Breast epithelium (tissue), 4 donors: ENCODE measurements at regions not wholly inside any gene's neighbourhood (a gene's known extent, or its start where the extent isn't known, plus 50 kb on each side); places are given as distances from the start of the nearest gene placed in this dataset.

Experiments
- DNase-seq, 2 donors: peaks; one replicate each; pipeline ENCODE4 v3.0.0-alpha.2; 2019; ENCODE audit warnings: low spot score in 2 of 2
- H3K27ac ChIP-seq, 2 donors: fragments of 200-600 bp; sonication (generic) in 1 of 2; one replicate each; pipeline ENCODE4 v1.5.1; 2016 to 2019; ENCODE audit warnings: mild to moderate bottlenecking in 1 of 2
- H3K27me3 ChIP-seq, 2 donors: fragments of 200-600 bp; sonication (generic) in 1 of 2; one replicate each; pipeline versions ENCODE4 v1.5.1 to v1.6.0; 2017 to 2019; ENCODE audit warnings: control low read depth in 1 of 2, mild to moderate bottlenecking in 1 of 2
- H3K36me3 ChIP-seq: fragments of 200-600 bp; one replicate; pipeline ENCODE4 v1.5.1; 2019
- H3K4me1 ChIP-seq, 2 donors: fragments of 200-600 bp; sonication (generic); one replicate each; pipeline ENCODE4 v1.5.1; 2016 to 2019; ENCODE audit warnings: control low read depth in 1 of 2
- H3K4me3 ChIP-seq, 3 donors: fragments of 200-600 bp; sonication (generic); 1 replicate in 2 of 3; 2 replicates in 1 of 3; pipeline ENCODE4 v1.5.1; 2016 to 2019; ENCODE audit warnings: mild to moderate bottlenecking in 3 of 3, moderate library complexity in 2 of 3
- H3K9me3 ChIP-seq, 2 donors: fragments of 200-600 bp; sonication (generic) in 1 of 2; one replicate each; pipeline ENCODE4 v1.5.1; 2016 to 2019; ENCODE audit warnings: control low read depth in 1 of 2
- POLR2A ChIP-seq: fragments of 450-650 bp; IDR thresholded peaks from one replicate; pipeline ENCODE4 v1.6.1; 2016; ENCODE audit warnings: antibody characterized with exemption, mild to moderate bottlenecking, moderate library complexity
- POLR2AphosphoS5 ChIP-seq, 3 donors: sonication (generic); formaldehyde crosslinking; IDR thresholded peaks; one replicate each; pipeline ENCODE4 v1.6.1; 2017; ENCODE audit warnings: antibody characterized with exemption in 3 of 3
- intact Hi-C: fragments of 100-400 bp; cut with DNase I; formaldehyde crosslinking; loops from one replicate; pipeline ENCODE4 v1.15.1; 2023; ENCODE audit warnings: low total_unique reads
- TF ChIP-seq, protein P1 (sequence below), 3 donors: fragments of 450-650 bp; IDR thresholded peaks; one replicate each; pipeline ENCODE4 v1.5.1; 2016 to 2017; ENCODE audit warnings: antibody characterized with exemption in 3 of 3, mild to moderate bottlenecking in 3 of 3, moderate library complexity in 3 of 3

DNA sequence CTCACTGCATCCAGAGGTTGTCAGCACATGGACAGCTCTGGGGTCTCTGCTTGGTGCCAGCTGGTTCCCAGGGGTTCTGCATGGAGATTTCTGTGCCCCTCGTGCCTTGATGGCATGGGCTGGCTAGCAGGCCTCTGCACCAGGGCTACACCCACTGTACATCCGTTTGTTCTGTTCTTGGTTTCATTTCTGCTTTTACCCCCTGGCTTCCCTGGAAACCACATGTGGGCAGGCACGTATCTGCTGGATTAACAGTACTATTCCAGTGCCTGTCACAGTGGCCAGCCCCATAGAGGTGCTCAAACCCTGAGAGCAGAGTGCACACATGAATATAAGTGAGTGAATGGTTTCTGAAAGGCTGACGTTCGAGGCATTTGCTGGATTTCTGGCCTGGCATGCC lies 207.2 kb upstream of the GPR26 start:
- H3K9me3 ChIP-seq = no peaks in the 10 kb centered on the region
- no peak overlapping the region for H3K27ac ChIP-seq
- H3K36me3 ChIP-seq = no peaks in the 10 kb centered on the region
- TF ChIP-seq POLR2AphosphoS5 (IDR thresholded peaks at IDR 0.05) (no peak), POLR2A (no peak)
- TF ChIP-seq, protein P1, sequence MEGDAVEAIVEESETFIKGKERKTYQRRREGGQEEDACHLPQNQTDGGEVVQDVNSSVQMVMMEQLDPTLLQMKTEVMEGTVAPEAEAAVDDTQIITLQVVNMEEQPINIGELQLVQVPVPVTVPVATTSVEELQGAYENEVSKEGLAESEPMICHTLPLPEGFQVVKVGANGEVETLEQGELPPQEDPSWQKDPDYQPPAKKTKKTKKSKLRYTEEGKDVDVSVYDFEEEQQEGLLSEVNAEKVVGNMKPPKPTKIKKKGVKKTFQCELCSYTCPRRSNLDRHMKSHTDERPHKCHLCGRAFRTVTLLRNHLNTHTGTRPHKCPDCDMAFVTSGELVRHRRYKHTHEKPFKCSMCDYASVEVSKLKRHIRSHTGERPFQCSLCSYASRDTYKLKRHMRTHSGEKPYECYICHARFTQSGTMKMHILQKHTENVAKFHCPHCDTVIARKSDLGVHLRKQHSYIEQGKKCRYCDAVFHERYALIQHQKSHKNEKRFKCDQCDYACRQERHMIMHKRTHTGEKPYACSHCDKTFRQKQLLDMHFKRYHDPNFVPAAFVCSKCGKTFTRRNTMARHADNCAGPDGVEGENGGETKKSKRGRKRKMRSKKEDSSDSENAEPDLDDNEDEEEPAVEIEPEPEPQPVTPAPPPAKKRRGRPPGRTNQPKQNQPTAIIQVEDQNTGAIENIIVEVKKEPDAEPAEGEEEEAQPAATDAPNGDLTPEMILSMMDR (IDR thresholded peaks at IDR 0.05) = no peak
- intact Hi-C loops = no loop called here
- H3K4me3 ChIP-seq = no peak overlapping the region
- H3K4me1 ChIP-seq = no peaks in the 10 kb centered on the region
- DNase-seq = no peak
- no peaks in the 10 kb centered on the region for H3K27me3 ChIP-seq

DNA sequence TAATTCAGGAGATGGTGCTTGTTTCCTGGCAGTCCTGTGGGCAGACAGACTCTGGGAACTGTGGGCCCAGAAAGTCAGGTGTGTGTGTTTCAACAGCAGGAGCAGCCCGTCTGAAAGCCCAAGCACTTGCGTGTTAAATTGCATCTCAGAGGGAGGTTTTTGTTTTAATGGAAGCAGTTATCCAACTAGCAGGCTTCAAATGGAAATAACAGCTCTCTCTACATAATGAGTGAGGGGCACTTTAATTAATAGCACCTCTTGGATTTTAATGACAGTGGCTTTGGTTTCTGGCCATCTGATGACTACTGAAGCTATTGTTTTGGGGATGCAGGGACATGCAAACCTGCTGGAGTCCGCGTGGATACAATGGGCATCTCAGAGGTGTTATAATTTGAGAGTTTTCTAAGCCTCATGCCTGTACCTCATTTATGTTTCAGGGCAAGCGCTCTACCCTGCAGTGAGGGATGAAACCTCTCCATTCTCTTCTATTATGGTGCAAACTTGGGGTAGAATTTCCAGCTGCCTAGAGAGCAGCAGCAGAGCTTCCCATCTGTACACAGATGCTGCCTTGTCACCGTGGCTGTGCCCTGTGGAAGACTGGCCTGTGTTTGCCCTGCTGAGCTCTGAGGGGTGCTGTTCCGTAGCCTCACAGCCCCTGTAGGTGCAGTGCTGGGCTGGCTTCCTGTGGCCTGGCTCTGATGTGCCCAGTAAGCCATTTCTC lies 206.6 kb upstream of the GPR26 start:
- no peaks in the 10 kb centered on the region for H3K36me3 ChIP-seq
- intact Hi-C loops = no loop called here
- DNase-seq = no peak
- H3K4me1 ChIP-seq = no peaks in the 10 kb centered on the region
- H3K9me3 ChIP-seq = no peaks in the 10 kb centered on the region
- H3K27me3 ChIP-seq = no peaks in the 10 kb centered on the region
- H3K27ac ChIP-seq = no peak overlapping the region
- no peak overlapping the region for H3K4me3 ChIP-seq
- TF ChIP-seq, protein P1 (IDR thresholded peaks at IDR 0.05) = no peak
- TF ChIP-seq POLR2A (no peak), POLR2AphosphoS5 (IDR thresholded peaks at IDR 0.05) (no peak)

DNA sequence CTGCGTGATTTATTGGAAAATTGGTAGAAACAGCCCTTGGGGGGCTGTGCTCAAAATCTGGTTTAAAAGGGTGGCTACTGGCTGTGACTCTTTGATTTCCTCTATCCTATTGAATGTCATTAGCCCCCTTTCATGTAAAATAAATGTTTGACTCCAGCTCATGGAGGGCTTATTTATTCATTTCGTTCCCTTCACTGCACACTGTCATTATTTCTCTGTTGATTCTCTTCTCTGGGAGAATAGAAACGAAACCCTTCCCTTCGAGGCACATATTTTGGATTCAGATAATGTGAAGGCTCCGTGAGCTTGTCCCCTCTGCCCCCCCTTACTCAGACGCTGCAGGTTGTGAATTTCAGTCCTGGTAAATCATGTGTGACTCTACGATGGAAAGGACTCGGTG lies 203.9 kb upstream of the GPR26 start:
- DNase-seq = no peak
- H3K4me3 ChIP-seq = no peak overlapping the region
- TF ChIP-seq POLR2A (no peak), POLR2AphosphoS5 (IDR thresholded peaks at IDR 0.05) (no peak)
- TF ChIP-seq, protein P1 (IDR thresholded peaks at IDR 0.05) = no peak
- no peaks in the 10 kb centered on the region for H3K9me3 ChIP-seq
- H3K4me1 ChIP-seq = no peaks in the 10 kb centered on the region
- no peaks in the 10 kb centered on the region for H3K36me3 ChIP-seq
- intact Hi-C loops = no loop called here
- H3K27me3 ChIP-seq = no peaks in the 10 kb centered on the region
- no peak overlapping the region for H3K27ac ChIP-seq

DNA sequence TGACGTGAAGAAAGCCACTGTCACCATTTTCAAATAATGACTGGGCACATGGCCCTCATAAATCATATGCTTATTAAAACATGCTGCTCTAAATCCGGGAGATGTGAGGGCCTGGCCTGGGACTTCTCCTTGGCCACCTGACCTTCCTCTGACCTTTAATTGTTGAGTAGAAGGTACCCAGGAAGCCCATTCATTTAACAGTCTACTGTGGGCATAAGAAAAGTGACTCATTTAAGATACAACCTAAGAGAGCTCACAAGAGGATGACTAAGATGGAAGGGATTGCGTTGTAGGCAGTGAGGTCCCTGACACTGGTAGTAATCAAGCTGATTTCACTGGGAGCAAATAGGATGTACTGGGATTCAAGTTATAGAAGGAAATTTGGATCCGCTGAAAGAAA lies 203.4 kb upstream of the GPR26 start:
- no peak for DNase-seq
- no peaks in the 10 kb centered on the region for H3K36me3 ChIP-seq
- no peak overlapping the region for H3K4me3 ChIP-seq
- H3K9me3 ChIP-seq = no peaks in the 10 kb centered on the region
- H3K4me1 ChIP-seq = no peaks in the 10 kb centered on the region
- intact Hi-C loops = no loop called here
- no peaks in the 10 kb centered on the region for H3K27me3 ChIP-seq
- H3K27ac ChIP-seq = no peak overlapping the region
- TF ChIP-seq, protein P1 (IDR thresholded peaks at IDR 0.05) = no peak
- TF ChIP-seq POLR2A (no peak), POLR2AphosphoS5 (IDR thresholded peaks at IDR 0.05) (no peak)

DNA sequence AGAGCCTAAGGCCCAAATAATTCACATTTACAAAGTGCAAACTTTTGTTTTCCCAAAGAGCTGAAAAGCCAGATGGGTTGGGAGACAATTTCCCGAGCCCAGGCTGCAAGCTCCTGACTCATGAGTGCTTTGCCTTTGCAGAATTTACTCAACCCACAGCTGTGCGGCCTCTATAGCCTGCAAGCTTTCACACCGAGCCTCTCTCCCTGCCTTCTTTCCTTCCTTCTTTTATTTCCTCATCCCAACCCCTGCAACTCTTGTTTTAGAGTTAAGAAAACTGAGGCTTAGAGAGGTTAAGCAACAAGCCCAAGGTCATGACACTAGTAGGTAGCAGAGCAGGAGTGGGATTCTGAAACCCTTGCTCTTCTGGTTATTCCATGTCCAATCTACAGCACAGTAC lies 203.0 kb upstream of the GPR26 start:
- Histone ChIP-seq H3K27ac (no peak overlapping the region), H3K9me3 (no peaks in the 10 kb centered on the region), H3K4me1 (no peaks in the 10 kb centered on the region), H3K4me3 (no peak overlapping the region), H3K36me3 (no peaks in the 10 kb centered on the region), H3K27me3 (no peaks in the 10 kb centered on the region)
- DNase-seq = no peak
- intact Hi-C loops = no loop called here
- TF ChIP-seq POLR2A (no peak), POLR2AphosphoS5 (IDR thresholded peaks at IDR 0.05) (no peak)
- TF ChIP-seq, protein P1 (IDR thresholded peaks at IDR 0.05) = no peak
